ENCODE measurements at regions not wholly inside any gene's neighbourhood (a gene's known extent, or its start where the extent isn't known, plus 50 kb on each side); places are given as distances from the start of the nearest gene placed in this dataset.

DNA sequence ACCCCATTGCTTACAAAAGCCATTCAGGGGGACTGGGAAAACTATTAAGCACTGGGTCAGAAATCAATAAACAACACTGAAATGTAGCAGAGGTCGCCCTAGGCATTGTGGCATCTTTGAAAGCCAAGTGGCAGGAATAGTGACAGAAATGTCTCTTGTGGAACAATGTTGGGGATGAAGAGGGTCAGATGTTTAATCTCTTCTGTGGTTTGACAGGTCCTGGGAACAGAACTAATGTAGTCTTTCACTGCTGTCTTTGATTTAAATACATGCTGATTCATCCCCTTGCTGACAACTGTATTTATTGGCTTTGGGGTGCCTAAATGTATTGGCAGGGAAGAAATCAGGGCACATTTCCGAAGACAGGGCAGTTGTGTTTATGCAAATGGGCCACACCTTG lies 194.8 kb downstream of the ATG4C start:
- no peak for TF ChIP-seq POLR2A (IDR thresholded peaks at IDR 0.05)
- TF ChIP-seq, protein P1, sequence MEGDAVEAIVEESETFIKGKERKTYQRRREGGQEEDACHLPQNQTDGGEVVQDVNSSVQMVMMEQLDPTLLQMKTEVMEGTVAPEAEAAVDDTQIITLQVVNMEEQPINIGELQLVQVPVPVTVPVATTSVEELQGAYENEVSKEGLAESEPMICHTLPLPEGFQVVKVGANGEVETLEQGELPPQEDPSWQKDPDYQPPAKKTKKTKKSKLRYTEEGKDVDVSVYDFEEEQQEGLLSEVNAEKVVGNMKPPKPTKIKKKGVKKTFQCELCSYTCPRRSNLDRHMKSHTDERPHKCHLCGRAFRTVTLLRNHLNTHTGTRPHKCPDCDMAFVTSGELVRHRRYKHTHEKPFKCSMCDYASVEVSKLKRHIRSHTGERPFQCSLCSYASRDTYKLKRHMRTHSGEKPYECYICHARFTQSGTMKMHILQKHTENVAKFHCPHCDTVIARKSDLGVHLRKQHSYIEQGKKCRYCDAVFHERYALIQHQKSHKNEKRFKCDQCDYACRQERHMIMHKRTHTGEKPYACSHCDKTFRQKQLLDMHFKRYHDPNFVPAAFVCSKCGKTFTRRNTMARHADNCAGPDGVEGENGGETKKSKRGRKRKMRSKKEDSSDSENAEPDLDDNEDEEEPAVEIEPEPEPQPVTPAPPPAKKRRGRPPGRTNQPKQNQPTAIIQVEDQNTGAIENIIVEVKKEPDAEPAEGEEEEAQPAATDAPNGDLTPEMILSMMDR (IDR thresholded peaks at IDR 0.05) = no peak

Data from body of pancreas (tissue), 4 donors.